LNCaP clone FGC (cell line): ENCODE measurements at regions not wholly inside any gene's neighbourhood (a gene's known extent, or its start where the extent isn't known, plus 50 kb on each side); places are given as distances from the start of the nearest gene placed in this dataset.

Experiments
- DNase-seq: peaks from one replicate; pipeline ENCODE4 v3.0.0-alpha.2; 2011; ENCODE audit warnings: low read depth
- H3K4me3 ChIP-seq: 2 replicates; pipeline ENCODE4 v1.5.1; 2011; ENCODE audit warnings: mild to moderate bottlenecking, low read depth, low read length, control low read depth
- TF ChIP-seq, protein P1 (sequence below): IDR thresholded peaks from 2 replicates; pipeline ENCODE4 v1.5.1; 2012; ENCODE audit warnings: mild to moderate bottlenecking; ENCODE audit not compliant: control insufficient read depth, insufficient read depth; ENCODE audit errors: extremely low read depth

GRCh38 chr5:18761801-18762200 lies 1127.5 kb downstream of the TAF11L14 start:
- TF ChIP-seq, protein P1, sequence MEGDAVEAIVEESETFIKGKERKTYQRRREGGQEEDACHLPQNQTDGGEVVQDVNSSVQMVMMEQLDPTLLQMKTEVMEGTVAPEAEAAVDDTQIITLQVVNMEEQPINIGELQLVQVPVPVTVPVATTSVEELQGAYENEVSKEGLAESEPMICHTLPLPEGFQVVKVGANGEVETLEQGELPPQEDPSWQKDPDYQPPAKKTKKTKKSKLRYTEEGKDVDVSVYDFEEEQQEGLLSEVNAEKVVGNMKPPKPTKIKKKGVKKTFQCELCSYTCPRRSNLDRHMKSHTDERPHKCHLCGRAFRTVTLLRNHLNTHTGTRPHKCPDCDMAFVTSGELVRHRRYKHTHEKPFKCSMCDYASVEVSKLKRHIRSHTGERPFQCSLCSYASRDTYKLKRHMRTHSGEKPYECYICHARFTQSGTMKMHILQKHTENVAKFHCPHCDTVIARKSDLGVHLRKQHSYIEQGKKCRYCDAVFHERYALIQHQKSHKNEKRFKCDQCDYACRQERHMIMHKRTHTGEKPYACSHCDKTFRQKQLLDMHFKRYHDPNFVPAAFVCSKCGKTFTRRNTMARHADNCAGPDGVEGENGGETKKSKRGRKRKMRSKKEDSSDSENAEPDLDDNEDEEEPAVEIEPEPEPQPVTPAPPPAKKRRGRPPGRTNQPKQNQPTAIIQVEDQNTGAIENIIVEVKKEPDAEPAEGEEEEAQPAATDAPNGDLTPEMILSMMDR = no peak
- no peak overlapping the region for H3K4me3 ChIP-seq
- no peak for DNase-seq

- TF ChIP-seq, protein P1 = no peak
- DNase-seq = no peak
- H3K4me3 ChIP-seq = no peak overlapping the region
Observed at GRCh38 chr5:18764161-18764560, 1129.9 kb downstream of the TAF11L14 start.

DNA sequence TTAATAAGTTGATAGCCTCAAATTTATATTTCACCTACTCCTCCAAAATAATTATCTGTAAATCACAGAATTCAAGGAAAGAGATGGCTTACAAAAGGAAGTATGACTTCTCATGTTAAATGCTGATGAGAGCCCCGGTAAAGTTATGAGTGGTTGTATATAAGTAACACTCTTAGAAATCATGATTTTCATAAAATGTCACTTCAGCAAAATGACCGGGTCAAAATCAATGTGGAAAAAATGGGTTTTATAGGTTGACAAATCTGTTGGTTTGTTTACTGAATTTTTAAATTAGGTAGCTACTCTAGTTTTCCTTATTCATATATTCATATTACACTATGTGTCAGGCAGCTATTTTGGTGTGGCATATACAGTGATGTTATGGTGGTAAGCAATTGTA lies 1131.0 kb downstream of the TAF11L14 start:
- TF ChIP-seq, protein P1 = no peak
- no peak overlapping the region for H3K4me3 ChIP-seq
- no peak for DNase-seq

DNA sequence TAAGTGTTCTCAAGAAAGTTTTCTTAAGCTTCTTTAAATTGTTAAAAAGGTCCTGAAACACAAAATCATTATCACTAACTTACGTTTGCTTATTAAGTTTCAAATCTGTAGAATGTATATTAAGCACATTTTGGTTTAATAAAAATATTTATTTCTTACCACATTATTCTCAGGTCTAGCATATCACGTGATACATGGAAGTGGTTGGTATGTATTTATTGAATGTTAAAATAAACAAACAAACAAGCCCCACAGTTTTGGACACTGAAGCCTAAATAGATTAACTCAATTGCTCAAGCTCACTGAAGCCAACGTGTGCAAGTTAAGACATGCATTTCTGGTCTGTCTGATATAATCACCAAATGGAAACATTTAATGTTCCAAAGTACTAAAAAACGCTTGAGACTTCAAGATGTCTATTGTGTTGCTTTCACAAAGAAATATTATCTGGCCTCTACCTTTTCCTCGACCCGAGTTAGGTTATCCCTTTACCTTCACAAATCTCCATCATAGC lies 1136.9 kb downstream of the TAF11L14 start:
- TF ChIP-seq, protein P1 = no peak
- no peak for DNase-seq
- no peak overlapping the region for H3K4me3 ChIP-seq

GRCh38 chr5:18772475-18772874 lies 1138.2 kb downstream of the TAF11L14 start:
- no peak overlapping the region for H3K4me3 ChIP-seq
- peak; percentile 27 for DNase-seq
- TF ChIP-seq, protein P1 = peak; percentile 76

GRCh38 chr5:18778225-18778624 lies 1144.0 kb downstream of the TAF11L14 start:
- TF ChIP-seq, protein P1 = no peak
- no peak overlapping the region for H3K4me3 ChIP-seq
- DNase-seq = no peak

DNA sequence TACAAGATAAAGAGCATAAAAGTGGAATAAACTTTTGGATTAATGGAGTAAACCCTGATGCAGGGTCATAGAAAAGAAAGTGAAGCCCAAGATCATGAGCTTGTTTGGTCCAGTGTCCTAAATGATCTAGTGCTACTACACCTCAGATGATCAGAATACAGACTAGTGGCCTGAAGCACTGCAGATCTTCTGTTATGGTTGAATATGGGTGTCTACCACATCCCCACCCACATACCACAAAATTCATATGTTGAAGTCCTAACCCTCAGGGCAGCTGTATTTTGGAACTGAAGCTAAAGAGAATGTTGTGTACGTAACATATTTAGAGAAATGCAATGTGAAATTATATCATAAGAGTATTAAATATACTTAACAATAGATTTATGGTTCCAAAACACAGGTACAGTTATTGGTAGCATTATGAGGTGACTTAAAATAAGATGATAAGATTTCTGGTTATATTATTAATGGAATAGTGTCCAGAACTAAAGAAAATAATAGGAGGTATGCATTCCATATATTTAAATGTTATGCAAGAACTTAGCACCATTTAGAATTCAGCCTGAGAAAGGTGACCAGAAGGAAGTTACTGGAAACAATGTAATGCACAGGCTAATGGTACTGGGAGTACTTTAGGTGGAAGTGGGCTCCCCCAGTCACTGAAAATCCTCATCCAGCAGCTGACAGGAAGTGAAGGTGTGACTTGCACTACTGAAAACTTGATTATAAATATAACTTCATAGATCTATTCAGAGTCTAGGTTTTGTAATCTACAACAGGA lies 1155.1 kb downstream of the TAF11L14 start:
- no peak for DNase-seq
- H3K4me3 ChIP-seq = no peak overlapping the region
- TF ChIP-seq, protein P1 = no peak
